Left renal pelvis (tissue), 4 donors: ENCODE measurements at regions not wholly inside any gene's neighbourhood (a gene's known extent, or its start where the extent isn't known, plus 50 kb on each side); places are given as distances from the start of the nearest gene placed in this dataset.

Experiments
- DNase-seq, 4 donors: peaks; one replicate each; pipeline ENCODE4 v3.0.0-alpha.2; 2013; ENCODE audit warnings: low read depth in 4 of 4, low spot score in 3 of 4

- DNase-seq: peak in 2 of 4 donors; percentile 10 to 19
These were observed 345.9 kb upstream of the RGS6 start for GRCh38 chr14:71586131-71586897.

- no peak for DNase-seq
These were observed 344.2 kb upstream of the RGS6 start for GRCh38 chr14:71588028-71588427.

DNA sequence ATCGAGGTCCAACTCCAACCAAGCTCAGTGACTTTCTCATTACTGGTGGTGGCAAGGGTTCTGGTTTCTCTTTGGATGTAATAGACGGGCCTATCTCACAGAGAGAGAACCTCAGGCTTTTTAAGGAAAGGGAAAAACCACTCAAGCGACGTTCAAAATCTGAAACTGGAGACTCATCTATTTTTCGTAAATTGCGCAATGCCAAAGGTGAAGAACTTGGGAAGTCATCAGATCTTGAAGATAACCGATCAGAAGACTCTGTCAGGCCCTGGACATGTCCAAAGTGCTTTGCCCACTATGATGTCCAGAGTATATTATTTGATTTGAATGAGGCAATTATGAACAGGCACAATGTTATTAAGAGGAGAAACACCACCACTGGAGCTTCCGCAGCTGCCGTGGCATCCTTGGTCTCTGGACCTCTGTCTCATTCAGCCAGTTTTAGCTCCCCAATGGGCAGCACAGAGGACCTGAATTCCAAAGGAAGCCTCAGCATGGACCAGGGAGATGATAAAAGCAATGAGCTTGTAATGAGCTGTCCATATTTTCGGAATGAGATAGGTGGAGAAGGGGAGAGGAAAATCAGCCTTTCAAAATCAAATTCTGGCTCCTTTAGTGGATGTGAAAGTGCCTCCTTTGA lies 343.5 kb upstream of the RGS6 start:
- DNase-seq: no peak

GRCh38 chr14:71589609-71590008 lies 342.6 kb upstream of the RGS6 start:
- DNase-seq: no peak

DNA sequence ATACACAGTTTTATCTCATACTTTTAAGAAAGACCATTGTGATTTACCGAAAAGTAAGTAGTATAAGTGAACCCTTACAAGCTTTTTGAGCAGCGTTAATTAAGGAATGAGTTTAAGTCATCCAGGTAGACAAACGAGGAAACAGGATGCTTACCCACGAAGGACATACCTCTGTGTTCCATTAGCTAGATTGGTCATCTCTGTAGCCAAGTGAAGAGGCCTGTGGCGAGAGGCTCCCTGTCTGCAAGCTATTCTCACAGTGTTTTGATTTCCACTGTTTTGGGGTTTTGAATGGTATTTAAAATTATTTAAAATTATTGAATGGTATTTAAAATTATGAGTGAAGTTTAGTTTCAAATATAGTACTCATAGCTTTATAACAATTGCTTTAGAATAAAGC lies 342.1 kb upstream of the RGS6 start:
- no peak for DNase-seq

DNA sequence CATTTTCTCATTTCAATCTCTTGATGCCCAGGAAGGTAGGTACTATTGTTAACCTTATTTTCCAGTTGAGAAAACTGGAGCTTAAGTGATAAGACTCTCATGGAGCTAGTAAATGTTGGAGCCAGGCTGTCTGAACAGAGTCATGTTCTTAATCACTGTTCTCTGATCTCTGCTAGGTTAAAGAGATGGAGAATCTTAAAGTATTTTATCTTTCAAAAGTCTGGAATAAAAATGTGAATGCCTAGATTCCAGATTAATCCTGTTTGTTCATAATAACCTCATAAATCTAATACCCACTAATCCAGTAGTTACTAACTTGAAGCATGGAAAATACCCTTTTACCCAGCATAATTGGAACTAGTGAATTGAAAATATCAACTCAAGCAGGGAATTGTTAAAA lies 341.0 kb upstream of the RGS6 start:
- no peak for DNase-seq

- no peak for DNase-seq
These were observed 340.3 kb upstream of the RGS6 start for GRCh38 chr14:71591929-71592328.

- no peak for DNase-seq
These were observed 339.9 kb upstream of the RGS6 start for GRCh38 chr14:71592361-71592760.

DNA sequence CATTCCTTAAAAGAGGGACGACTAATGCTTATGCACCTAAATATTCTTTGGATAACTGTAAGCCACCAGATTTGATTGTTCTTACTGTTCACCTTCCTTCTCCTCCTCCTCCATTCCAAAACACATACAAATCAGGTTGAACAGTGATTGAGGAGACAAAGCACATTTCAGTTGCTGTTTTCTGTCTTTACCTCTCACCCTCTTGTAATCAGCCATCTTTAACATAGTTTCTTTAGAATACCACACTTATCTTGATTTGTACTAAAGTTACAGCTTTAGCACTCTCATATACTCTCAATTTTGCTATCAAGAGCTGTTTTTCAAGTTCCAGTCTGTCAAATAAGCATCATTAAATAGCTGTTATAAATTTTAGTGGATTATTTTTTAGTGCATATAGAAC lies 338.3 kb upstream of the RGS6 start:
- no peak for DNase-seq

DNA sequence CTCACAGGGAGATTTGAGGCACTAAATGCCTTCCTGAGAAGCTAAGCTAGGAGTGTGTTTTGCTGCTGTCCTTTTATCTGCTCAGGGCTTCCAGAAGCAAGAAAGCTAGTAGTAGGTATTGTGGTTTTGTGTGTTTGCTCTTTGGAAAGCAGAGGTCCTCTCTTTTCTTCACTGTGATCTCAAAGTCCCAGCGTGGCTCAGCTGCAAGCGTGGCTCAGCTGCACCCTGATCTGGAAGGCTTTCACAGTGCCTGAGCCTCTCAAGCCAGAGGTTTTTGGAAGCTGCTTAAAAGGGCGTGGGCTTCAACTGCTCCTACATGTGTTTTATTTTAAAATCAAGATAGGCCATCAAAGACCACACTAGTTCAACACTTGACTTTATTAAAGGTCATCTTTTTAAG lies 337.4 kb upstream of the RGS6 start:
- no peak for DNase-seq

DNA sequence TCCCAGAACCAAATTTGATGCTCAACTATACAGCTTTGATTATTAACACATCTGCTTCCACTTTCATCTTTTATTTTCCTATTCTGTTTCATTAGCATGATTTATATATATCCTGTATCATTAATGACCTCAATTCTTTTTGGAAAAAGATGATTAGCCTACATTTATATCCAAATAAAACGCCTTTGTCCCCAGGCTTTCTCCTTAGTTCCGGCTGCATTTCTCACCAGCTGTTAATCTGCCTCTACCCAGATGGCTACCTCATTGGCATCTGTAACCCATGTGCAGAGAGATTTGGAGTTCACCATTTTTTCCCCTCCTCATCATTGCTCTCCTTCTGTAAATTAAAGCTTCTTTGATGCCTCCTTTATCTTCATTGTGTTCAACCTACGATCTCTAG lies 336.8 kb upstream of the RGS6 start:
- DNase-seq: no peak

- DNase-seq: no peak
These were observed 334.8 kb upstream of the RGS6 start for GRCh38 chr14:71597287-71597920.

GRCh38 chr14:71597955-71598660 lies 334.1 kb upstream of the RGS6 start:
- no peak for DNase-seq

DNA sequence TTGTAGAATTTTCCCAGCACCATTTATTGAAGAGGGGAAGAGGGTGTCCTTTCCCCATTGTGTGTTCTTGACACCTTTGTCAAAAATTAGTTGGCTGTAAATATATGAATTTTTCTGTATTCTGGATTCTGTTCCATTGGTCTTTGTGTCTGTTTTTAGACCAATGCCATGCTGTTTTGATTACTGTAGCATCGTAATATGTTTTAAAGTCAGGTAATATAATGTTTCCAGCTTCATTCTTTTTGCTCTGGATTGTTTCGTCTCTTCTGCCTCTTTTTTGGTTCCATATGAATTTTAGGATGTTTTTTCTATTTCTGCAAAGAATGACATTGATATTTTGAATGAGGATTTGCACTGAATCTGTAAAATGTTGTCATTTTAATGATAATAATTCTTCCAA lies 331.9 kb upstream of the RGS6 start:
- DNase-seq: no peak

DNA sequence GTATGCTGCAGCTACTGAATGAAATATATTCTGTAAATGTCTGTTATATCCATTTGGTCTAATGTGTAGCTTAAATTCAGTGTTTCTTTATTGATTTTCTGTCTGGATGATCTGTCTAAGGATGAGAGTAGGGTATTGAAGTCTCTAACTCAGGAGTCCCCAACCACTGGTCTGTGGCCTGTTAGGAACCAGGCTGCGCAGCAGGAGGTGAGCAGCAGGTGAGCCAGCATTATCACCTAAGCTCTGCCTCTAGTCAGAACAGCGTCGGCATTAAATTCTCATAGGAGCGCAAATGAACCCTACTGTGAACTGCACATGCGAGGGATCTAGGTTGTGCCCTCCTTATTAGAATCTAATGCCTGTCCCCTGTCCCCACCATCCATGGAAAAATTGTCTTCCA lies 329.7 kb upstream of the RGS6 start:
- no peak for DNase-seq

DNA sequence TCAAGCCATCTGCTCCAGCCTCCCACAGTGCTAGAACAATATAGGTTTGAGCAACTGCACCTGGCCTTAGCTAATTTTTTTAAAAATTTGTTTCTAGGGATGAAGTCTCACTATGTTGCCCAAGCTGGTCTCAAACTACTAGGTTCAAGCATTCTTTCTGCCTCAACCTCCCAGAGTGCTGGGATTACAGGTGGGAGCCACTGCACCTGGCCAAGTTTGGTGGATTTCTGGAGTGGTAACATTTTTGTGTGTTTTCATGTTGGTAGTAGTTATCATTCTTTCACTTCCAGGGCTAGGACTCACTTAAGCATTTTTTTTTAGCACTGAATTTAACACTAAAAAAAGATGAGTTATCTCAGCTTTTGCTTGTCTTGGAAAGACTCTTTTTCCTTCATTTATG lies 328.0 kb upstream of the RGS6 start:
- DNase-seq: no peak

DNA sequence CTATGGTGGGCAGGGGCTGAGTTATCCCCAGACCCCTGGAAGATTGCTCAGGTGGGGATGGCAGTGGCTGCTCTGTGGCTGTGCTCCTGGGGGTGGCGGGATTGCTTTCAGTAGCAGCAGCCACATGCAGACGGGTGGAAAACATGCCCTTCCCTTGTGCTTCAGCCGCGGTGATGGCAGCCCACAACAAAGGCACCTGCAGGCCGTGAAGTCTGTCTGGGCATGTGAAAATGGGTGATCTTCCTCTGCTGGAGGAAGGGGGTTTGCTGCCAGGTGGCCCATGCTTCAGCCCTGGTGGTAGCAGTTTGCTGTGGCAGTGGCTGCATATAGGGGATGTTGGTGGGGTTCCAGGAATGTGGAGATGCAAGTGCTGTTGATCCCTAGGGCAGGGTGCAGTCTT lies 326.2 kb upstream of the RGS6 start:
- no peak for DNase-seq

DNA sequence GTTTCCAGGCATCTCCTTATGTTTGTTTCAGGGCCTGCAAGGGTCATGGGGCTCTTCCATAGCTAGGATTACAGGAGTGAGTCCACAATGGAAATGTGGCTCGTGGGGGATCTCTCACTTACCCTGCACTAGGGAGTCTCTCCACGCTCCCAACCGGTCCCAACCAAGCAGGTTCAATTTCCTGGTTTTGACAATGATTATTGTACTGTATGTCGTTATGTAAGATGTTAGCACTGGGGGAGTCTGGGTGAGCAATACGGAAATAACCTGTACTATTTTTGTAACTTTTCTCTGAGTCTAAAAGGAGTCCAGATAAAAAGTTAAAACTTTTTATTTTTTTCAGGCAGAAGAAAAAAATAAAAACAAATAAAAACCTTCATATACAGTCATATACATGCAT lies 325.7 kb upstream of the RGS6 start:
- no peak for DNase-seq

DNA sequence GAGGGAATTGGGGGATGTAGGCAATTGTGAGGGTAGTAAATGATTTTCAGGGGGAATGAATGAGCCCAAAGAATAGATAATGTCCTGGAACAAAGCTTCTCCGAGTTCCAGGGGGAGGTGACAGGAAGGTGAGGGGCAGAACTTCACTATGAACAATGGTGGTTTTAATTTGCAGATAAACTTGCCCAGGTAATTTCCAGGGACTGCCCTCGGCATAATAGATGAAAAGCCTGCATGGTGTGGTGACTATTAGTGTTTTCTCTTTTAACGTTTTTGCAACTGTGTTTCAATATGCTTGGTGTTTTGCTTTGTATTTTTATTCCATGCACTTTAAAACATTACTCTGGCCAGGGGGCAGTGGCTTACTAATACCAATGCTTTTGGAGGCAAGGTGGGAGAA lies 325.2 kb upstream of the RGS6 start:
- DNase-seq: no peak

DNA sequence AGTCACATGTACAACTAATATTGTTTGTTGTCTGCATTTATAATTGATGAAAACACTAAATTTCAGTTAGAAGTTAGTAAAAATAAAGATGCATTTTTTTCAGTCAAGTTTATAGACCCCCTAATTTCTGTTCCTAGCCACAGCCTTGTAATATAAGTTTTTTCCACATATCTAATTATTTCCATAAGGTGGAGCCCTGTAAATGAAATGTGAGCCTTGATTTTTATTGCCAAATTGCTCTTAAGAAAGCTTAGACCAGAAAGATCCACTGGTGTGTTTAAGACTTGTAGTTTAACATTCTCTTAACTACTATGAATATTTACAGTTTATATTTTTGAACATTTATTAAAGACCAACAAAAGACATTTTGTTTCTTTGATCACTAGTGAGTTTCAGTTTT lies 322.1 kb upstream of the RGS6 start:
- DNase-seq: no peak

DNA sequence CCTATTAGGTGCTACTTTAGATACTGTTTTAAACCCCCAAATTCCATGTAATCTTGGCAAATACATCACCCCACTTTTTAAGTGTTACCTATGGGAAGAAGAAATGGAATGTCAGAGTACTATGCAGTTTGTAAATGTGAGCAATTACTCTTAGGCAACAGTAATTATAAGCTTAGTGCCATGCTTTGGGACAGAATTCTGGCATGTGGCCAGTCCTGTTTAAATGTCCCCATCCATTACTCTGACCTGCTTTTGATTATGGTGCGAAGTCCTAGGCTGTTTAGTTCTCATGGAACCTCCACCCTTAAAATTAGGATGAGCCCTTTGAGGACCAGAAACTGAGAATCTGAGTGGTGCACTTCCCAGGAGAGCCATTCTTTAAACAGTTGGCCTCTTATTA lies 321.4 kb upstream of the RGS6 start:
- DNase-seq: no peak

- DNase-seq: no peak
These were observed 319.1 kb upstream of the RGS6 start for GRCh38 chr14:71613168-71613567.
